A204.1 (cell line): ENCODE measurements at regions not wholly inside any gene's neighbourhood (a gene's known extent, or its start where the extent isn't known, plus 50 kb on each side); places are given as distances from the start of the nearest gene placed in this dataset.
"Not testable (repeated sequence)": the region's sequence is repeated elsewhere in the genome, so short reads cannot be mapped to it uniquely, and the experiment has no call there.

Experiments
- FAIRE-seq: peaks from 2 replicates; lab custom pipeline; 2012; peaks lifted over from hg19 to GRCh38; lab: Jason Lieb, UNC

GRCh38 chr18:77329651-77330050 is 80.0 kb downstream of the GALR1 start:
- FAIRE-seq = no peak

GRCh38 chr18:77334876-77335275 is 85.2 kb downstream of the GALR1 start:
- no peak for FAIRE-seq

- FAIRE-seq = no peak
These were observed 88.0 kb downstream of the GALR1 start for GRCh38 chr18:77337604-77338003.

- FAIRE-seq = no peak
These were observed 89.4 kb downstream of the GALR1 start for GRCh38 chr18:77339093-77339492.

- no peak for FAIRE-seq
These were observed 90.0 kb downstream of the GALR1 start for GRCh38 chr18:77339623-77340022.

- no peak for FAIRE-seq
These were observed 91.2 kb downstream of the GALR1 start for GRCh38 chr18:77340815-77341214.

- no peak for FAIRE-seq
These were observed 92.1 kb downstream of the GALR1 start for GRCh38 chr18:77341527-77342325.

- no peak for FAIRE-seq
These were observed 93.1 kb downstream of the GALR1 start for GRCh38 chr18:77342736-77343135.

GRCh38 chr18:77343846-77344510 is 94.3 kb downstream of the GALR1 start:
- no peak for FAIRE-seq

- no peak for FAIRE-seq
These were observed 95.3 kb downstream of the GALR1 start for GRCh38 chr18:77344786-77345500.

GRCh38 chr18:77346208-77346810 is 96.7 kb downstream of the GALR1 start:
- no peak for FAIRE-seq

GRCh38 chr18:77353349-77353748 is 103.7 kb downstream of the GALR1 start:
- FAIRE-seq = not testable (repeated sequence)

GRCh38 chr18:77359561-77360314 is 110.1 kb downstream of the GALR1 start:
- no peak for FAIRE-seq

- FAIRE-seq = no peak
These were observed 110.9 kb downstream of the GALR1 start for GRCh38 chr18:77360315-77361190.

- FAIRE-seq = no peak
These were observed 111.7 kb downstream of the GALR1 start for GRCh38 chr18:77361382-77361781.

- FAIRE-seq = no peak
These were observed 116.0 kb downstream of the GALR1 start for GRCh38 chr18:77365667-77366066.

- no peak for FAIRE-seq
These were observed 116.5 kb downstream of the GALR1 start for GRCh38 chr18:77366067-77366719.

- FAIRE-seq = no peak
These were observed 117.3 kb downstream of the GALR1 start for GRCh38 chr18:77366720-77367641.

- FAIRE-seq = no peak
These were observed 120.0 kb downstream of the GALR1 start for GRCh38 chr18:77369644-77370043.
